H9 (cell line): ENCODE measurements at regions not wholly inside any gene's neighbourhood (a gene's known extent, or its start where the extent isn't known, plus 50 kb on each side); places are given as distances from the start of the nearest gene placed in this dataset.

Source experiments
- DNase-seq: peaks from one replicate; pipeline ENCODE4 v3.0.0-alpha.2; 2017
- H2AFZ ChIP-seq: one replicate; pipeline ENCODE4 v1.6.1; 2013; ENCODE audit warnings: mild to moderate bottlenecking, low read length, control low read depth, moderate library complexity
- H2AK5ac ChIP-seq: 2 replicates; pipeline ENCODE4 v1.6.1; 2013; ENCODE audit warnings: low read length, control low read depth, mixed read lengths; ENCODE audit not compliant: insufficient read length
- H2BK120ac ChIP-seq: one replicate; pipeline ENCODE4 v1.6.1; 2013; ENCODE audit warnings: low read depth, mild to moderate bottlenecking, low read length, control low read depth, inconsistent platforms; ENCODE audit not compliant: poor library complexity, severe bottlenecking
- H2BK12ac ChIP-seq: 2 replicates; pipeline ENCODE4 v1.6.1; 2013; ENCODE audit warnings: low read length, control low read depth, mixed read lengths, low read depth; ENCODE audit not compliant: insufficient read length
- H2BK15ac ChIP-seq: 2 replicates; pipeline ENCODE4 v1.6.1; 2013; ENCODE audit warnings: low read depth, low read length, control low read depth
- H2BK20ac ChIP-seq: one replicate; pipeline ENCODE4 v1.6.1; 2013; ENCODE audit warnings: low read depth, mild to moderate bottlenecking, low read length, control low read depth, inconsistent platforms; ENCODE audit not compliant: poor library complexity, severe bottlenecking
- H2BK5ac ChIP-seq: 2 replicates; pipeline ENCODE4 v1.6.1; 2013; ENCODE audit warnings: low read length, control low read depth, mixed read lengths; ENCODE audit not compliant: insufficient read length
- H3K14ac ChIP-seq: 2 replicates; pipeline ENCODE4 v1.6.1; 2013; ENCODE audit warnings: low read length, control low read depth; ENCODE audit not compliant: insufficient read depth
- H3K18ac ChIP-seq: 2 replicates; pipeline ENCODE4 v1.6.1; 2013; ENCODE audit warnings: low read depth, mild to moderate bottlenecking, mixed read lengths, low read length, control low read depth; ENCODE audit not compliant: insufficient read length
- H3K23ac ChIP-seq: 2 replicates; pipeline ENCODE4 v1.6.1; 2013; ENCODE audit warnings: low read length, control low read depth, mixed read lengths, low read depth; ENCODE audit not compliant: insufficient read length
- H3K23me2 ChIP-seq: 2 replicates; pipeline ENCODE4 v1.6.1; 2013; ENCODE audit warnings: low read depth, mild to moderate bottlenecking, mixed read lengths, low read length, control low read depth; ENCODE audit not compliant: insufficient read length, poor library complexity, severe bottlenecking
- H3K27ac ChIP-seq: 2 replicates; pipeline ENCODE4 v1.5.1; 2013; ENCODE audit warnings: low read length, control low read depth, mixed read lengths, low read depth; ENCODE audit not compliant: insufficient read length
- H3K27me3 ChIP-seq: 2 replicates; pipeline ENCODE4 v1.6.1; 2013; ENCODE audit warnings: low read length, control low read depth, inconsistent platforms; ENCODE audit not compliant: insufficient read depth
- H3K4ac ChIP-seq: 2 replicates; pipeline ENCODE4 v1.6.1; 2013; ENCODE audit warnings: low read depth, mild to moderate bottlenecking, control low read depth, inconsistent platforms, low read length, moderate library complexity
- H3K4me1 ChIP-seq: 2 replicates; pipeline ENCODE4 v1.6.1; 2013; ENCODE audit warnings: low read length, control low read depth, inconsistent platforms; ENCODE audit not compliant: insufficient read depth
- H3K4me2 ChIP-seq: 2 replicates; pipeline ENCODE4 v1.6.1; 2013; ENCODE audit warnings: low read length, control low read depth, mixed read lengths; ENCODE audit not compliant: insufficient read length, insufficient read depth
- H3K56ac ChIP-seq: 2 replicates; pipeline ENCODE4 v1.6.1; 2013; ENCODE audit warnings: low read depth, mild to moderate bottlenecking, mixed read lengths, low read length, control low read depth; ENCODE audit not compliant: insufficient read length
- H3K79me1 ChIP-seq: 2 replicates; pipeline ENCODE4 v1.6.1; 2013; ENCODE audit warnings: low read depth, mild to moderate bottlenecking, moderate library complexity, low read length, control low read depth, inconsistent platforms; ENCODE audit not compliant: insufficient read depth, poor library complexity, severe bottlenecking
- H3K79me2 ChIP-seq: 2 replicates; pipeline ENCODE4 v1.6.1; 2013; ENCODE audit warnings: low read length, control low read depth, inconsistent platforms; ENCODE audit not compliant: insufficient read depth
- H3K9ac ChIP-seq: 2 replicates; pipeline ENCODE4 v1.6.1; 2013; ENCODE audit warnings: low read length, control low read depth, mixed read lengths; ENCODE audit not compliant: insufficient read length; ENCODE audit errors: extremely low read depth
- H3K9me3 ChIP-seq: one replicate; pipeline ENCODE4 v1.6.1; 2013; ENCODE audit warnings: low read depth, low read length, inconsistent platforms; ENCODE audit not compliant: control insufficient read depth
- H3T11ph ChIP-seq: one replicate; pipeline ENCODE4 v1.6.1; 2013; ENCODE audit warnings: mild to moderate bottlenecking, low read length, control low read depth, inconsistent platforms
- H4K20me1 ChIP-seq: one replicate; pipeline ENCODE4 v1.6.1; 2013; ENCODE audit not compliant: control insufficient read depth, insufficient read length, insufficient read depth
- H4K5ac ChIP-seq: 2 replicates; pipeline ENCODE4 v1.6.1; 2013; ENCODE audit warnings: low read depth, mild to moderate bottlenecking, mixed read lengths, low read length, control low read depth; ENCODE audit not compliant: insufficient read length
- H4K8ac ChIP-seq: replicated peaks from 2 replicates; pipeline ENCODE4 v1.6.1; 2013; ENCODE audit warnings: low read length, control low read depth, mixed read lengths, low read depth; ENCODE audit not compliant: insufficient read length
- H4K91ac ChIP-seq: 2 replicates; pipeline ENCODE4 v1.6.1; 2013; ENCODE audit warnings: low read depth, mild to moderate bottlenecking, moderate library complexity, mixed read lengths, low read length, control low read depth; ENCODE audit not compliant: insufficient read length
- H3K27ac Mint-ChIP-seq, 3 experiments: 2 replicates in 2 of 3; 3 replicates in 1 of 3; pipeline ENCODE4 v1.8.0; 2020 to 2021; ENCODE audit warnings: mixed read lengths in 3 of 3, mild to moderate bottlenecking in 1 of 3, moderate library complexity in 1 of 3
- H3K27me3 Mint-ChIP-seq: 2 replicates; pipeline ENCODE4 v1.8.0; 2021; ENCODE audit warnings: low read depth, mild to moderate bottlenecking, moderate library complexity, mixed read lengths
- H3K36me3 Mint-ChIP-seq, 3 experiments: 2 replicates in 2 of 3; 3 replicates in 1 of 3; pipeline ENCODE4 v1.8.0; 2020 to 2021; ENCODE audit warnings: low read depth in 3 of 3, mixed read lengths in 3 of 3; ENCODE audit not compliant: insufficient read depth in 1 of 3
- H3K4me1 Mint-ChIP-seq, 2 experiments: 2 replicates each; pipeline ENCODE4 v1.8.0; 2020; ENCODE audit warnings: mixed read lengths in 2 of 2
- H3K4me3 Mint-ChIP-seq, 2 experiments: 2 replicates in 1 of 2; 3 replicates in 1 of 2; pipeline ENCODE4 v1.8.0; 2020 to 2021; ENCODE audit warnings: mild to moderate bottlenecking in 2 of 2, mixed read lengths in 2 of 2, moderate library complexity in 1 of 2
- H3K9me3 Mint-ChIP-seq, 2 experiments: 2 replicates in 1 of 2; 3 replicates in 1 of 2; pipeline ENCODE4 v1.8.0; 2020; ENCODE audit warnings: mild to moderate bottlenecking in 2 of 2, mixed read lengths in 2 of 2, moderate library complexity in 1 of 2
- CTCF ChIP-seq: fragments of 200-600 bp; sonication (generic); conservative IDR thresholded peaks from 3 replicates; pipeline ENCODE4 v1.8.0; 2021; ENCODE audit warnings: antibody characterized with exemption, mild to moderate bottlenecking
- WGBS: extraction: QIAGEN DNeasy Blood & Tissue Kit; methylation state at CpG from one replicate; pipeline ENCODE4 v1.1.7; 2013; ENCODE audit warnings: missing lambda C conversion rate, low lambda C conversion rate, mixed read lengths; ENCODE audit not compliant: insufficient read length; ENCODE audit errors: extremely low coverage; 5-methylcytosine and 5-hydroxymethylcytosine counted together

- peaks cover 4% of the 10 kb centered on the region for H3K27me3 Mint-ChIP-seq
- no peak overlapping the region for H2BK20ac ChIP-seq
- no peak overlapping the region for H2BK120ac ChIP-seq
- H3K23ac ChIP-seq = no peak overlapping the region
- H3K79me1 ChIP-seq = no peaks in the 10 kb centered on the region
- no peaks in the 10 kb centered on the region for H3K23me2 ChIP-seq
- no CpG with 5 or more reads among the region's 7 CpGs for WGBS
- no peak overlapping the region for H2AFZ ChIP-seq
- no peaks in the 10 kb centered on the region for H3K79me2 ChIP-seq
- H4K8ac ChIP-seq = no peak overlapping the region
- H2BK12ac ChIP-seq = no peak overlapping the region
- no peaks in the 10 kb centered on the region for H4K20me1 ChIP-seq
- H3K14ac ChIP-seq = no peak overlapping the region
- H3K4ac ChIP-seq = no peak overlapping the region
- H2BK15ac ChIP-seq = no peak overlapping the region
- no peak overlapping the region for H2AK5ac ChIP-seq
- H4K5ac ChIP-seq = no peak overlapping the region
- H3K27ac ChIP-seq = no peak overlapping the region
- H3K9me3 Mint-ChIP-seq = no peaks in the 10 kb centered on the region
- no peaks in the 10 kb centered on the region for H3K9me3 ChIP-seq
- no peak overlapping the region for H3K9ac ChIP-seq
- no peak overlapping the region for H2BK5ac ChIP-seq
- no peak overlapping the region for H3K18ac ChIP-seq
- TF ChIP-seq CTCF = no peak
- H3T11ph ChIP-seq = no peak overlapping the region
- H3K4me1 ChIP-seq = no peaks in the 10 kb centered on the region
- H4K91ac ChIP-seq = no peak overlapping the region
- no peak overlapping the region for H3K4me2 ChIP-seq
- H3K56ac ChIP-seq = no peak overlapping the region
- H3K4me3 Mint-ChIP-seq = no peak overlapping the region
- H3K36me3 Mint-ChIP-seq = no peaks in the 10 kb centered on the region
- DNase-seq = no peak
- no peak overlapping the region for H3K27ac Mint-ChIP-seq
- no peaks in the 10 kb centered on the region for H3K27me3 ChIP-seq
- no peaks in the 10 kb centered on the region; a peak in 1 of 4 replicates for H3K4me1 Mint-ChIP-seq
Measured at GRCh38 chr10:9214618-9215017, 1160.1 kb downstream of the GATA3 start.
